ENCODE measurements at regions not wholly inside any gene's neighbourhood (a gene's known extent, or its start where the extent isn't known, plus 50 kb on each side); places are given as distances from the start of the nearest gene placed in this dataset.

GRCh38 chr5:105803431-105803830, 1867.3 kb downstream of the EFNA5 start:
- no peak for DNase-seq (ENCODE audit: low spot score)

- DNase-seq (ENCODE audit: low spot score) = no peak
These were observed 1876.2 kb downstream of the EFNA5 start for GRCh38 chr5:105794578-105794977.

DNA sequence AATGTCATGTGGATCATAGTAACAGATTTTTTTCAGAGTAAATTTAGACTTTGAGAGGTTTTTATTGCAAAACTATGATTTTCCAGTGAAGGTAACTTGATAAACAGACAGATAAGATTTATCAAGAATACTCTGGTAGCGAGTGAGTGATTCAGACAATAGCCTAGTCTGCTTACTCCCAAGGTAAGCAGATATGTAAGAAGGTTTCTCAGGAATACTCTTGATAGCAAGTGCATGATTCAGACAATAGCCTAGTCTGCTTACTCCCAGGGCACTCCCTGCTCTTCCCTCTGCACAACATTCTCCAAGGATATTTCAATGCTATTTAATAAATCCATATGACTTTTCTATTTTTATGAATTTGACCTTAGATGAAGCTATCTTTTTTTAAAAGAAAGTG, 1881.5 kb downstream of the EFNA5 start:
- DNase-seq (ENCODE audit: low spot score) = no peak

- no peak for DNase-seq (ENCODE audit: low spot score)
These were observed 1886.9 kb downstream of the EFNA5 start for GRCh38 chr5:105783811-105784210.

GRCh38 chr5:105782501-105782900, 1888.2 kb downstream of the EFNA5 start:
- DNase-seq (ENCODE audit: low spot score) = no peak

GRCh38 chr5:105773241-105773640, 1897.5 kb downstream of the EFNA5 start:
- no peak for DNase-seq (ENCODE audit: low spot score)

DNA sequence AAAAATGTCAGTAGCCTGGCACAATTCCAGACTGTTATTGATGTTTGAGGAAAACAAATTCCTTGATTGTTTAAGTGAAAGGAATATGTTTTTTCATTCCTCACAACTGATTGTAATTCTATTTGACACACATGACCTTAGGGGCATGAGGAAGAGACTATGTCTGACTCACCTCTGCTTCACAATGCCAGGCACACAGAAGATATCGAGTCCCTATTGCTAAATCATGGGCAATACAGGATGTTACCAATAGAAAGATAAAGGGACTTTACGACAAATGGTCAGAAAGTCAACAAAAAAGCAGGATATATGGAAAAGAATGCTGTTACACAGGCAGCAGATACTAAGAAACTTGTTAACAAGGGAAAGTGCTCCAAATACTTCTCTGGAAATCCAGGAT, 1903.5 kb downstream of the EFNA5 start:
- no peak for DNase-seq (ENCODE audit: low spot score)

- DNase-seq (ENCODE audit: low spot score) = no peak
These were observed 1908.0 kb downstream of the EFNA5 start for GRCh38 chr5:105762728-105763127.

GRCh38 chr5:105754056-105754455, 1916.7 kb downstream of the EFNA5 start:
- no peak for DNase-seq (ENCODE audit: low spot score)

GRCh38 chr5:105752801-105753200, 1917.9 kb downstream of the EFNA5 start:
- DNase-seq (ENCODE audit: low spot score) = no peak

- DNase-seq (ENCODE audit: low spot score) = no peak
These were observed 1918.8 kb downstream of the EFNA5 start for GRCh38 chr5:105751908-105752307.

- DNase-seq (ENCODE audit: low spot score) = no peak
These were observed 1925.6 kb downstream of the EFNA5 start for GRCh38 chr5:105745111-105745510.

DNA sequence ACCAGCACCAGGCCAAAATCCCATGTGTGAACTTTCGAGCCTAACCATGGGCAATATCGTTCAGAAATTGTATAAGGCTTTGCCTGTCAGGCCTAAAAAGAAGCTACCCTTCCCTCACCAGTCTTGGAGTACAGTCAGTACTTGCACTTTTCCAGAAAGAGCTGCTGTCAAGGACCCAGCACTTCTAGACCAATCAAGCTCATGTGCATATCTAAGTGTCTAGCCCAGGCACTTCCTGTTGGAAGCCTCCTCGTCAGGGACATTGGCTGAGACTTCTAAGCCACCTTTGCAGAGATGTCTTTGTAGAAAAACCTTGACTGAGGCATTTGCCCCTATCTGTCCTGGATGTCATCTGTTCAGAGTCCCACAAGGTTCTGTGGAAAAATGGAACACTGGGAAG, 1930.5 kb downstream of the EFNA5 start:
- DNase-seq (ENCODE audit: low spot score) = no peak

GRCh38 chr5:105739732-105740131, 1931.0 kb downstream of the EFNA5 start:
- DNase-seq (ENCODE audit: low spot score) = no peak

DNA sequence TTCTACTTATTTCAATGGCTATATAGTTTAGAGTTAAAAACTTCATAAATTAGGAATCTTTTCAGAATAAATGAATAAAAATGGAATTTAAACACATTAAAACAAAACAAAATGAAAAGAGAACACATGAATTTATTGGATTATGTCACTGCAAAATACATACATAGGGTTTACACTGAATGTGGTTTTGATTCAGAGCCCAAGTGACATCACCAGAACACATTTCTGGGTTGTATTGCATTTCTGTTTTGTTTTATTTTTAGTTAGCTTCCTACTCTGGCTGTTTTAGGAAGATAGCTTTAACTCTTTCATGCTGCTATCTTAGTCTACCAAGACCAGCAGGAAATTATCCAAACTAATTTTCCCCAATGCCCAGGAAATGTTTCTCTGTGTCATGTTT, 1935.0 kb downstream of the EFNA5 start:
- DNase-seq (ENCODE audit: low spot score) = no peak

DNA sequence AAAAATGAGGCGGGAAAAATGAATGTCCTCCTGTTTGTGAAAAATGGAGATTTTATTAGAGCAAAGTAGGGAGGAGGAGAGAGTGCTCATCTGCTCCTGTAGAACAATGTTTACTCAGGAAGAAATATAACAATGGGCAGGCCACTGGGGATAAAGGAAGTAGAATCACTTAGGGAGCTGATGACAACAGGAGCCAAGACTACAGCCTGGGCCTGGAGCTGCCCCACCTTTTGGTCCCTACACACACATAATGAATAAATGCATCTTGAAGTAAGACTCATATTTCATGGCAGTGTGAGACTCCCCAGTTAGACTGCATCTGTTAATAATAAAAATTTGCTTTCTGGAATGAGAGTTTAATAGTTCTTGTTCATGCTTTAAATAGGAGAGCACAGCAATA, 1939.8 kb downstream of the EFNA5 start:
- DNase-seq (ENCODE audit: low spot score) = no peak

DNA sequence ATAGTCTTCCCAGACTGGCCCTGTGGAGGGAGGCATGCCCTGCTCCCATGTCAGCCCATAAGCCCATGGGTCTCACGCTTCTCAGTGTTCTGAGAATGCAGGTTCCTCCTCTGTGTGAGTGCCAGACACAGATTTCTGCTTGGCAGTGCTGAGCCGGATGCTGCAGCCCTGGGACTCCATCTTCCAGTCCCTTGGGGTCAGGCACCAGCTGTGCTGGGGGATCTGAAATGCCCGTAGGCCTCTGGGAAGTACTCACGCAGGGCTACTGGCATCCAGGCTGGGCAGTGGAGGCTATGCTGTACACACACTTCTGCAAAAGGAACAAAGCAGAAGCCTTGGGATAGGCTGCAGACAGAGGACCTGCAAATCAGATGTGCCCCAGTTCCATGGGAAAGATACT, 1944.6 kb downstream of the EFNA5 start:
- no peak for DNase-seq (ENCODE audit: low spot score)

GRCh38 chr5:105708442-105708841, 1962.3 kb downstream of the EFNA5 start:
- DNase-seq (ENCODE audit: low spot score) = no peak

DNA sequence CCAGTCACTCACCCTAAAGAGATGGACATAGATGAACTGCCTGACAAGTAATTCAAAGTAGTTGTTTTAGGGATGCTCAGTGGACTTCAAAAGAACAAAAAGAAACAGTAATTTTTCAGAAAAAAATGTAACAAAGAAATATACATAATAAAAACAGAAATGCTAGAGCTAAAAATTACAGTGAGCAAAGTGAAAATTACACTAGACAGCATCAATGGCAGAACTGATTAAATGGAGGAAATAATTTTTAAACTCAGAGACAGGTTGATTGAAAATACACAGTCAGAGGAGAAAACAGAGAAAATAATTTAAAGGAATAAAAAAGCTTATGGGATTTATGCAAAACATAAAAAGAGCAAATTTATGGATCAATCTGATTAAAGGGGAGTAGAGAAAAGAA, 1968.4 kb downstream of the EFNA5 start:
- no peak for DNase-seq (ENCODE audit: low spot score)

GRCh38 chr5:105696440-105696839, 1974.3 kb downstream of the EFNA5 start:
- DNase-seq (ENCODE audit: low spot score) = no peak

GRCh38 chr5:105695941-105696340, 1974.8 kb downstream of the EFNA5 start:
- no peak for DNase-seq (ENCODE audit: low spot score)

DNA sequence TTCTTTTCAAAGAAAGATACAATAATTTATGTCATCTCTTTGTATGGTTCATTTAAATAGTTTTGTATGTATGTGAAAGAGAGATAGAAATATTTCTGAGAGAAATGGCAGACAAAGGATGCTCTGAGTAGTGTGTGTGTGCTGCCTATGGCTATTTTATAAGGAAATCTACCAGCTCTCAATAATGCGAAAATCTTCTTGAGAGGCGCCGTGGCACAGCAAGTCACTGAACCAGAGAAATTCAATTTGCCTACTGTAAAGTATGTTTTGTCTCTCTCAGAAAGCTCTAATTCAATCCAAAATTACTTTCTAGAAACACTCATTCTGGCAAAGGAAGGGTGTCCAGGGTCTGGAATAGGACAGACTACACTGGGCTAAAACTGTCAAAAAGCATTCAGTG, 1981.1 kb downstream of the EFNA5 start:
- DNase-seq (ENCODE audit: low spot score) = no peak

- no peak for DNase-seq (ENCODE audit: low spot score)
These were observed 1982.4 kb downstream of the EFNA5 start for GRCh38 chr5:105688227-105688792.

DNA sequence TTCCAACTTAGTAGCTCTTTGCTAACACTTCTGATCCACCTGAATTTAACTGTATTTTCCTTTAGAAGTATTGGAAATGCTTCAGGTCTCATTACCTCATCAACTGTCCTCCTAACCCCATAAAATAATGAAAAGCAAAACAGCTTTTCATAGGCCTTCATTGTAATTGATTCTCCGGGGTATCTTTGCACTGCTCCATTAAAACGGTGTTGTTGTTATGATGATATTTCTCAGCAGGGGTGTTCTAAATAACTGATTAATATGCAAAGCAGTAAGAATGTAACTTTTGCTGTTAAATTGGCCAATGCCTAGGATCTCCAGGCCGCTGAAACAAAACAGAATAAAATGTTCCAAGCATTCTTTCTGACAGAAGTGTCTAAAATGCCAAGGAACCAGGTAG, 1983.2 kb downstream of the EFNA5 start:
- DNase-seq (ENCODE audit: low spot score) = no peak

GRCh38 chr5:105685884-105686283, 1984.9 kb downstream of the EFNA5 start:
- DNase-seq (ENCODE audit: low spot score) = no peak
